ENCODE measurements at regions not wholly inside any gene's neighbourhood (a gene's known extent, or its start where the extent isn't known, plus 50 kb on each side); places are given as distances from the start of the nearest gene placed in this dataset.

DNA sequence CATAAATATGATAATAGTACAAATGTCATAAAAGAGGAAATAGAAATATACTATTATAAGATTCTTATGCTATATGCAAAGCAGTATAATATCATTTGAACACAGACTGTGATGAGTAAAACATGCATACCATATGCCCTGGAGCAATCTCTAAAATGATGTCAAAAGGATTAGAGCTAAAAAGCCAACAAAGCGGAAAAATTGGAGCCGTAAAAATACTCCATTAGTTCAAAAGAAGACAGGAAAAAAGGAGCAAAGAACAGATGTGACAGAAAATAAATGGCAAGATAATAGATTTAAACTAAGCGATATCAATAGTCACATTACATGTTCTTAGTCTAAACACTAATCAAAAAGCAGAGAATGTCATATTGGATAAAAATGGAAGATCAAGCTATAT, 191.0 kb upstream of the PLPP4 start:
- CTCF ChIA-PET = no interaction called here
- no TSS peak for BruUV-seq (replicated peaks)

DNA sequence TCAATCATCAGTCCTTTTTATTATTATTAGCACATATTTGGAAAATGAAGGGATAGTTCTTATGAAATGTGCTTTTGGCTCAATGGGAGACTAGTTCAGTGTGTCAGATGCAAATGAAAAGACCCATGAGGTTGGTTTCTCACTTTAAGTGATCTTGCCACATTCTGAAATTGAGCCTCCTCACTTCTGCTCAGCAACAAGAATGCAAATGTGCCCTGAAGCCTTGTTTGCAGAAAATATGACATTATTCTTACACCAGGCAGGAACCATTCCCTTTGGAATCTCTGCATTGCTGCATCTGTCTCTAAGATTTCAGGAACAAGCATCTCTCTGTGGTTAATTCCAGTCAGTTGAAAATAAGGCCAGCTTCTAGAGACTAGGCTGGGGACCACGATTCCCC, 186.1 kb upstream of the PLPP4 start:
- ChIA-PET CTCF (no interaction called here), POLR2A (ENCODE audit: low non-redundant PET) (no interaction called here)
- Histone ChIP-seq H3K4me1 (ENCODE audit: insufficient read depth, low read length, poor library complexity, severe bottlenecking) (no peaks in the 10 kb centered on the region), H3K9me3 (ENCODE audit: low read depth, low read length, poor library complexity, severe bottlenecking) (no peaks in the 10 kb centered on the region), H3K4me3 (ENCODE audit: low read depth, low read length, poor library complexity, severe bottlenecking) (no peak overlapping the region), H3K27me3 (replicated peaks; ENCODE audit: insufficient read depth, low read depth, low read length, poor library complexity) (peaks cover 18% of the 10 kb centered on the region), H3K36me3 (ENCODE audit: insufficient read depth, low read length, poor library complexity, severe bottlenecking) (no peaks in the 10 kb centered on the region), H3K27ac (ENCODE audit: low read depth, low read length, poor library complexity, severe bottlenecking) (no peak overlapping the region)
- TF ChIP-seq, protein P1, sequence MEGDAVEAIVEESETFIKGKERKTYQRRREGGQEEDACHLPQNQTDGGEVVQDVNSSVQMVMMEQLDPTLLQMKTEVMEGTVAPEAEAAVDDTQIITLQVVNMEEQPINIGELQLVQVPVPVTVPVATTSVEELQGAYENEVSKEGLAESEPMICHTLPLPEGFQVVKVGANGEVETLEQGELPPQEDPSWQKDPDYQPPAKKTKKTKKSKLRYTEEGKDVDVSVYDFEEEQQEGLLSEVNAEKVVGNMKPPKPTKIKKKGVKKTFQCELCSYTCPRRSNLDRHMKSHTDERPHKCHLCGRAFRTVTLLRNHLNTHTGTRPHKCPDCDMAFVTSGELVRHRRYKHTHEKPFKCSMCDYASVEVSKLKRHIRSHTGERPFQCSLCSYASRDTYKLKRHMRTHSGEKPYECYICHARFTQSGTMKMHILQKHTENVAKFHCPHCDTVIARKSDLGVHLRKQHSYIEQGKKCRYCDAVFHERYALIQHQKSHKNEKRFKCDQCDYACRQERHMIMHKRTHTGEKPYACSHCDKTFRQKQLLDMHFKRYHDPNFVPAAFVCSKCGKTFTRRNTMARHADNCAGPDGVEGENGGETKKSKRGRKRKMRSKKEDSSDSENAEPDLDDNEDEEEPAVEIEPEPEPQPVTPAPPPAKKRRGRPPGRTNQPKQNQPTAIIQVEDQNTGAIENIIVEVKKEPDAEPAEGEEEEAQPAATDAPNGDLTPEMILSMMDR (conservative IDR thresholded peaks at IDR 0.05; ENCODE audit: low read depth, low read length) = no peak
- no peak for TF ChIP-seq EZH2 (IDR thresholded peaks at IDR 0.05; ENCODE audit: borderline replicate concordance, low read depth, low read length, poor library complexity, severe bottlenecking)
- intact Hi-C loops (cut with micrococcal nuclease; ENCODE audit: unreplicated experiment) = no loop called here
- no peak for DNase-seq (ENCODE audit: low spot score)
- BruUV-seq (replicated peaks) = no TSS peak

More for the DNA sequence above, 191.0 kb upstream of the PLPP4 start:
- DNase-seq (ENCODE audit: low spot score) = no peak
- peaks cover 67% of the 10 kb centered on the region for H3K27me3 ChIP-seq (replicated peaks; ENCODE audit: insufficient read depth, low read depth, low read length, poor library complexity)
- H3K4me3 ChIP-seq (ENCODE audit: low read depth, low read length, poor library complexity, severe bottlenecking) = no peak overlapping the region
- POLR2A ChIA-PET (ENCODE audit: low non-redundant PET) = no interaction called here
- no peaks in the 10 kb centered on the region for H3K4me1 ChIP-seq (ENCODE audit: insufficient read depth, low read length, poor library complexity, severe bottlenecking)
- intact Hi-C loops (cut with micrococcal nuclease; ENCODE audit: unreplicated experiment) = no loop called here
- TF ChIP-seq EZH2 (IDR thresholded peaks at IDR 0.05; ENCODE audit: borderline replicate concordance, low read depth, low read length, poor library complexity, severe bottlenecking) = no peak
- TF ChIP-seq, protein P1 (conservative IDR thresholded peaks at IDR 0.05; ENCODE audit: low read depth, low read length) = no peak
- H3K9me3 ChIP-seq (ENCODE audit: low read depth, low read length, poor library complexity, severe bottlenecking) = no peaks in the 10 kb centered on the region
- no peaks in the 10 kb centered on the region for H3K36me3 ChIP-seq (ENCODE audit: insufficient read depth, low read length, poor library complexity, severe bottlenecking)
- H3K27ac ChIP-seq (ENCODE audit: low read depth, low read length, poor library complexity, severe bottlenecking) = no peak overlapping the region

DNA sequence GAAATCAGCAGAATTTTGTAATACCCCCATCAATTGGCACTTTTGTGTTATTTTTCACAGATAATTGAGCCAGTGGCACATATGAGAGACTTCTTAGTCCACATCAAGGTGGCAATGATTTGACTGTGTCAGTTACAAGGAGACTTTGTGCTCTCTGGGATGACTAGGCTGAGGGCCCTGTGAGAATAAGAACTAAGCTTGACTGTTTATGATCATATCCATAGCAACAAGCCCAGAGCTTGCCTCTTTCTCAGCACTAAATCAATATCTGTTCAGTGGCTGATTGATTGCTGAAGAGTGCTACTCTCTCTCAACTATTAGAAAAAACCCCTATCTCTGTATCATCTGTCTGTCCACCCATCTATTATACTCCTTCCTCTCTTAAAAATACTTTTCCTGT, 185.3 kb upstream of the PLPP4 start:
- no peak for DNase-seq (ENCODE audit: low spot score)
- no peak for TF ChIP-seq EZH2 (IDR thresholded peaks at IDR 0.05; ENCODE audit: borderline replicate concordance, low read depth, low read length, poor library complexity, severe bottlenecking)
- TF ChIP-seq, protein P1 (conservative IDR thresholded peaks at IDR 0.05; ENCODE audit: low read depth, low read length) = no peak
- intact Hi-C loops (cut with micrococcal nuclease; ENCODE audit: unreplicated experiment) = no loop called here
- no TSS peak for BruUV-seq (replicated peaks)
- Histone ChIP-seq H3K27ac (ENCODE audit: low read depth, low read length, poor library complexity, severe bottlenecking) (no peak overlapping the region), H3K9me3 (ENCODE audit: low read depth, low read length, poor library complexity, severe bottlenecking) (no peaks in the 10 kb centered on the region), H3K36me3 (ENCODE audit: insufficient read depth, low read length, poor library complexity, severe bottlenecking) (no peaks in the 10 kb centered on the region), H3K4me1 (ENCODE audit: insufficient read depth, low read length, poor library complexity, severe bottlenecking) (no peaks in the 10 kb centered on the region), H3K27me3 (replicated peaks; ENCODE audit: insufficient read depth, low read depth, low read length, poor library complexity) (peaks cover 13% of the 10 kb centered on the region), H3K4me3 (ENCODE audit: low read depth, low read length, poor library complexity, severe bottlenecking) (no peak overlapping the region)
- POLR2A ChIA-PET (ENCODE audit: low non-redundant PET) = no interaction called here
- CTCF ChIA-PET = no interaction called here
